Prostate gland (tissue), 2 donors: ENCODE measurements at regions not wholly inside any gene's neighbourhood (a gene's known extent, or its start where the extent isn't known, plus 50 kb on each side); places are given as distances from the start of the nearest gene placed in this dataset.

Source experiments
- CTCF ChIP-seq, 4 experiments: fragments of 200-600 bp in 2 of 4; fragments of 450-650 bp in 2 of 4; sonication (generic) in 2 of 4; IDR thresholded peaks; 1 replicate in 3 of 4; 2 replicates in 1 of 4; pipeline ENCODE4 v1.5.1; 2016 to 2019; ENCODE audit warnings: antibody characterized with exemption in 4 of 4, mild to moderate bottlenecking in 2 of 4, moderate library complexity in 2 of 4
- POLR2A ChIP-seq: fragments of 450-650 bp; IDR thresholded peaks from one replicate; pipeline ENCODE4 v1.6.1; 2016; ENCODE audit warnings: antibody characterized with exemption, mild to moderate bottlenecking

DNA sequence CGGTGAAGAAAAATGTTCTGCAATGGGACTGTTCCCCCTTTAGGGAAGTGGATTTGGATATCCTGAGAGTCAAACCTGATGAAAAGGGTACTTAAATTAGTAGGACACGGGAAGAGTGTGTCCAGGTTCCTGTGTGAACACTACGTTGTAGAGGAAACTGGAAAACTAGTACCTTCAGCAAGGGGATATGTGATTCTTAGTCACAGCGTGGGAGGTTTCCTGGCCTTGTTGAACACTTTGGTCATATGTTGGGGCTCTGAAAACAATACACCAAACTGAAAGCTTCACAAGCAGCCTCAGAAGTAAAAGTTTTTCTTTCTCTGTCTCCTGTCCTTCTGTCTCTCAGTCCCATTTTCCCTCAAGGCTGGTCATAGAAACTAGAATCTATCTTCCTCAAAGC lies 306.9 kb upstream of the GLI3 start:
- TF ChIP-seq CTCF (IDR thresholded peaks at IDR 0.05): no peak
- TF ChIP-seq POLR2A: no peak
